HepG2 (cell line): ENCODE measurements at regions not wholly inside any gene's neighbourhood (a gene's known extent, or its start where the extent isn't known, plus 50 kb on each side); places are given as distances from the start of the nearest gene placed in this dataset.

Source experiments
- ATAC-seq: fragments of 200-7000 bp; cut with Tn5 transposase; 3 replicates; pipeline ENCODE4 v1.9.1; 2020; ENCODE audit warnings: mild to moderate bottlenecking, moderate library complexity
- BruUV-seq: library from RNA; stranded (reverse); fragments of 400-500 nt; replicated peaks from 2 replicates; lab custom pipeline; 2021; lab: Mats Ljungman, UMichigan
- CTCF ChIA-PET: fragments of 300-600 bp; formaldehyde crosslinking; extraction: SDS; loops from one replicate; lab custom pipeline; 2021; ENCODE audit warnings: low total read pairs, inconsistent platforms, low intra/inter-chr PET ratio; lab: Yijun Ruan, JAX
- POLR2A ChIA-PET: fragments of 350-600 bp; sonication (Branson Sonifier 250); formaldehyde crosslinking; loops from one replicate; lab custom pipeline; 2020; ENCODE audit warnings: antibody characterized with exemption, inconsistent platforms; lab: Yijun Ruan, JAX
- DNase-seq: peaks from one replicate; pipeline ENCODE4 v3.0.0-alpha.2; 2015; ENCODE audit warnings: low spot score
- FAIRE-seq: peaks from 3 replicates; lab custom pipeline; 2011; peaks lifted over from hg19 to GRCh38; lab: Jason Lieb, UNC
- H2AFZ ChIP-seq: one replicate; pipeline ENCODE4 v1.6.1; 2011; ENCODE audit warnings: low read length, inconsistent platforms
- H3K27ac ChIP-seq: fragments of 300-600 bp; 3 replicates; pipeline ENCODE4 v1.8.0; 2011; ENCODE audit warnings: mixed run types, mild to moderate bottlenecking, mixed read lengths, low read length, inconsistent platforms; ENCODE audit not compliant: insufficient read depth; ENCODE audit errors: extremely low read length
- H3K27me3 ChIP-seq, 2 experiments: fragments of 200-600 bp in 1 of 2; 2 replicates in 1 of 2; 3 replicates in 1 of 2; pipeline versions ENCODE4 v1.6.0 to v1.8.0; 2011; ENCODE audit warnings: low read length in 2 of 2, mild to moderate bottlenecking in 2 of 2, moderate library complexity in 2 of 2, inconsistent platforms in 1 of 2; ENCODE audit not compliant: insufficient read depth in 2 of 2, control insufficient read depth in 1 of 2
- H3K36me3 ChIP-seq, 2 experiments: fragments of 200-600 bp in 1 of 2; replicated peaks in 1 of 2; 2 replicates in 1 of 2; 3 replicates in 1 of 2; pipeline versions ENCODE4 v1.5.1 to v1.8.0; 2011; ENCODE audit warnings: low read length in 2 of 2, inconsistent platforms in 1 of 2; ENCODE audit not compliant: insufficient read depth in 2 of 2, control insufficient read depth in 1 of 2
- H3K4me1 ChIP-seq: 2 replicates; pipeline ENCODE4 v1.5.1; 2012; ENCODE audit warnings: low read length, inconsistent platforms; ENCODE audit not compliant: insufficient read depth
- H3K4me2 ChIP-seq: 2 replicates; pipeline ENCODE4 v1.6.0; 2011; ENCODE audit warnings: low read depth, low read length, inconsistent platforms
- H3K4me3 ChIP-seq, 3 experiments: fragments of 200-600 bp in 1 of 3; sonication (generic), shearing (Covaris generic) in 1 of 3; replicated peaks in 1 of 3; 2 replicates each; pipeline ENCODE4 v1.5.1; 2011 to 2016; ENCODE audit warnings: low read length in 3 of 3, inconsistent platforms in 2 of 3, low read depth in 2 of 3, mild to moderate bottlenecking in 2 of 3, control low read depth in 1 of 3, mixed read lengths in 1 of 3; ENCODE audit not compliant: insufficient read depth in 1 of 3
- H3K79me2 ChIP-seq: one replicate; pipeline ENCODE4 v1.6.1; 2011; ENCODE audit warnings: low read length, inconsistent platforms; ENCODE audit not compliant: insufficient read depth
- H3K9ac ChIP-seq: 2 replicates; pipeline ENCODE4 v1.6.0; 2011; ENCODE audit warnings: mild to moderate bottlenecking, low read depth, low read length, inconsistent platforms; ENCODE audit not compliant: insufficient read depth
- H3K9me3 ChIP-seq: 2 replicates; pipeline ENCODE4 v1.5.1; 2012; ENCODE audit warnings: mild to moderate bottlenecking, low read length
- H4K20me1 ChIP-seq: 2 replicates; pipeline ENCODE4 v1.6.0; 2011; ENCODE audit warnings: inconsistent platforms, mild to moderate bottlenecking, low read length, moderate library complexity; ENCODE audit not compliant: insufficient read depth
- CBFB ChIP-seq: sonication (generic); formaldehyde crosslinking; IDR thresholded peaks from 2 replicates; pipeline ENCODE4 v1.4.0; 2020; ENCODE audit warnings: missing genetic modification reagents
- CCAR2 ChIP-seq: fragments of 200-400 bp; formaldehyde crosslinking; optimal IDR thresholded peaks from 2 replicates; pipeline ENCODE3; 2018; ENCODE audit warnings: low read depth, mild to moderate bottlenecking, low read length, moderate library complexity
- FOSL1 ChIP-seq: sonication (generic); formaldehyde crosslinking; IDR thresholded peaks from 2 replicates; pipeline ENCODE4 v1.9.0; 2021; ENCODE audit warnings: missing genetic modification reagents, borderline replicate concordance
- GFI1 ChIP-seq: sonication (generic); formaldehyde crosslinking; IDR thresholded peaks from 2 replicates; pipeline ENCODE4 v1.5.0; 2020; ENCODE audit warnings: missing genetic modification reagents, mild to moderate bottlenecking, borderline replicate concordance
- PHF5A ChIP-seq: IDR thresholded peaks from one replicate; pipeline ENCODE4 v1.6.1; 2018; ENCODE audit warnings: low read depth, missing genetic modification reagents; ENCODE audit not compliant: unreplicated experiment
- PRDM15 ChIP-seq: sonication (generic); formaldehyde crosslinking; IDR thresholded peaks from 2 replicates; pipeline ENCODE4 v1.4.0; 2020; ENCODE audit warnings: missing genetic modification reagents
- ZNF10 ChIP-seq: sonication (generic); formaldehyde crosslinking; IDR thresholded peaks from 2 replicates; pipeline ENCODE4 v1.4.0; 2020; ENCODE audit warnings: mild to moderate bottlenecking, low read depth, missing genetic modification reagents, borderline replicate concordance
- ZNF142 ChIP-seq: sonication (generic); formaldehyde crosslinking; IDR thresholded peaks from 2 replicates; pipeline ENCODE4 v1.4.0; 2020; ENCODE audit warnings: missing genetic modification reagents
- ZNF260 ChIP-seq: sonication (generic); formaldehyde crosslinking; IDR thresholded peaks from 2 replicates; pipeline ENCODE4 v1.4.0; 2020; ENCODE audit warnings: missing genetic modification reagents, low read depth, mild to moderate bottlenecking, borderline replicate concordance
- ZNF335 ChIP-seq: sonication (generic); formaldehyde crosslinking; IDR thresholded peaks from 2 replicates; pipeline ENCODE4 v1.4.0; 2020; ENCODE audit warnings: missing genetic modification reagents
- ZNF670 ChIP-seq: sonication (generic); formaldehyde crosslinking; IDR thresholded peaks from 2 replicates; pipeline ENCODE4 v1.8.0; 2022; ENCODE audit warnings: mild to moderate bottlenecking, missing genetic modification reagents, borderline replicate concordance
- WGBS: methylation state at CpG from one replicate; pipeline ENCODE4 v1.1.6; 2017; ENCODE audit warnings: low lambda C conversion rate; 5-methylcytosine and 5-hydroxymethylcytosine counted together
- in situ Hi-C: cut with HindIII; loops from 2 replicates; pipeline ENCODE4 v1.10.0; 2017; ENCODE audit warnings: low pct_unique_long_range_greater_than_20kb; ENCODE audit not compliant: extremely low pct_ligation_motif_present
- intact Hi-C: fragments of 100-400 bp; cut with micrococcal nuclease; formaldehyde crosslinking; loops from one replicate; pipeline ENCODE4 v1.10.0; 2022; ENCODE audit not compliant: unreplicated experiment

- BruUV-seq: no TSS peak
- CTCF ChIA-PET: no interaction called here
- no peak overlapping the region for H3K4me2 ChIP-seq
- H3K4me3 ChIP-seq: no peak overlapping the region
- no peaks in the 10 kb centered on the region for H3K36me3 ChIP-seq
- H3K9ac ChIP-seq: no peak overlapping the region
- no peaks in the 10 kb centered on the region for H3K79me2 ChIP-seq
- H3K27me3 ChIP-seq: peaks cover 0 to 24% of the 10 kb centered on the region in 2 experiments; a peak in 2 of 5 replicates
- in situ Hi-C loops (no loop called here), intact Hi-C loops (loop anchor here (10.0 kb wide), 1 partner anchor 201 kb away; no protein-coding TSS in a partner anchor)
- no peak for DNase-seq
- no peak overlapping the region for H2AFZ ChIP-seq
- TF ChIP-seq PHF5A (no peak), CBFB (CRISPR knock-in tag) (no peak), ZNF10 (CRISPR knock-in tag) (no peak), GFI1 (CRISPR knock-in tag) (no peak), ZNF335 (no peak), ZNF670 (CRISPR knock-in tag) (no peak), FOSL1 (CRISPR knock-in tag) (no peak), CCAR2 (no peak), PRDM15 (CRISPR knock-in tag) (no peak), ZNF260 (CRISPR knock-in tag) (no peak), ZNF142 (CRISPR knock-in tag) (no peak)
- no peaks in the 10 kb centered on the region for H3K9me3 ChIP-seq
- H3K4me1 ChIP-seq: peaks cover 22% of the 10 kb centered on the region
- no peak overlapping the region for H3K27ac ChIP-seq
- ATAC-seq: no peak
- H4K20me1 ChIP-seq: no peaks in the 10 kb centered on the region
- WGBS: 20% methylated on average over 2 of the region's 2 CpGs
- POLR2A ChIA-PET: no interaction called here
- no peak for FAIRE-seq
Observed at GRCh38 chr10:46226232-46226631, 60.6 kb upstream of the ANTXRL start.
